ENCODE measurements at regions not wholly inside any gene's neighbourhood (a gene's known extent, or its start where the extent isn't known, plus 50 kb on each side); places are given as distances from the start of the nearest gene placed in this dataset.
"Not testable (repeated sequence)": the region's sequence is repeated elsewhere in the genome, so short reads cannot be mapped to it uniquely, and the experiment has no call there.

DNA sequence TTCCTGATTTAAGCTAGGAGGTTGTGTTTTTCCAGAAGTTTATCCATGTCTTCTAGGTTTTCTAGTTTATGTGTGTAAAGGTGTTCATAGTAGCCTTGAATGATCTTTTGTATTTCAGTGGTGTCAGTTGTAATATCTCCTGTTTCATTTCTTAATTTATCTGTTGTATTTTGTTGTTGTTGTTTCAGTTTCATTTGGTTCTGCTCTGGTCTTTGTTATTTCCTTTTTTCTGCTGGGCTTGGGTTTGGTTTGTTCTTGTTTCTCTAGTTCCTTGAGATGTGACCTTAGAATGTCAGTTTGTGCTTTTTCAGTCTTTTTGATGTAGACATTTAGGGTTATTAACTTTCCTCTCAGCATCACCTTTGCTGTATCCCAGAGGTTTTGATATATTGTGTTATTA is 62.8 kb downstream of the SCP2D1 start:
- DNase-seq: not testable (repeated sequence)

- DNase-seq: no peak
Measured at GRCh38 chr20:18879262-18879661, 65.7 kb downstream of the SCP2D1 start.

DNA sequence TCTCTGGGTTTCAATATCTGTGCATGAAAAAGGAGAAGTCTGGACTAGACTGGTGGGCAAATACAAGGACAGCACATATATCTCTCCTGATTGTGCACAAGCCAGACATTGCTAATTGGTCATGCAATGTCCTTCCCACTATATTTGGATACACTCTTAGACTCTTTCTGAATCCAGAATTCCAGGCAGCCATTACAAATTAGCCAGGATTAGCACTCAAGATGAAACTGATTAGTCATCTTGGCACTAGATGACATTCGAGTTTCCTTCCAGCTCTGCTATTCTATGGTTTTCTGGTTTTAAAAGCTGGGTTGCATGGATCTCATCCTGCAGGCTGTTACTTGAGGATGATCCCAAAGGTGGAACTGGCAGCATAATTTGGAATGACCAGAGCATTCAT is 73.2 kb downstream of the SCP2D1 start:
- DNase-seq: no peak

DNA sequence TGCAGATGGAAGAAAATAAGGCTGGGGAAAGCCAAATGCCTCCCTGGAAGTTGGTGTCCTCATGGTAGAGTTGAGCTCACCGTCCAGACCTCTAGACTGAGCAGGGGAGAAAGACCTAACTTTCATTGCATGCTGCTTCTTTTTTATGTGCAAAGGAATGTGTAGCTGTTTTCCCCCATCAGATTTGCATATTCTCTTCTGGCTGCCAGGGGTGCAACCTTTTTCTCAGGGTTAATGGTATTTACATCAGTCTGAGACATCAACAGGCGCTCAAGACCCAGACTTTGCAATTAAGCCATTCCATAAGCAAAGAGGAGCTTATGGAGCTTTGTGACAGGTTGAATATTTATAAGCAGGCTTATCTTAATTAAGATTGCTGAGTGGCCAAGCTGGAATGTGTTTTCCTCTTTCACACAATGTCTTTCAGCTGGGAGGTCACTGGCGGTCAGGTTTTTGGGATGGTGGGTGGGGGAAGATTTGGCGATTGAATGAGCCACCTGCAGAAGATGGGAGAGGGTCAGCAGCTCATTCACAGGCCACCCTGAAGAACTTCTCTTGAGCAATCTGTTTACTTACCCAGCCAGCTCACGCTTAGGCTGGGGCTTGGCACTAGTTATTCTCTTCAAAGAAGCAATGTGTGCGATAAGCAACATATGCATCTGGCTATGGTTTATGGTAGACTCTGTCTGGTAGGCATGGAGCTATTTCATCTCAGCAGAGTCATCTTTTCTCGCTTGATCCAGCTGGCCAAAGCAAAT is 88.6 kb downstream of the SCP2D1 start:
- DNase-seq: no peak

GRCh38 chr20:18904192-18904591 is 90.6 kb downstream of the SCP2D1 start:
- DNase-seq: no peak

DNA sequence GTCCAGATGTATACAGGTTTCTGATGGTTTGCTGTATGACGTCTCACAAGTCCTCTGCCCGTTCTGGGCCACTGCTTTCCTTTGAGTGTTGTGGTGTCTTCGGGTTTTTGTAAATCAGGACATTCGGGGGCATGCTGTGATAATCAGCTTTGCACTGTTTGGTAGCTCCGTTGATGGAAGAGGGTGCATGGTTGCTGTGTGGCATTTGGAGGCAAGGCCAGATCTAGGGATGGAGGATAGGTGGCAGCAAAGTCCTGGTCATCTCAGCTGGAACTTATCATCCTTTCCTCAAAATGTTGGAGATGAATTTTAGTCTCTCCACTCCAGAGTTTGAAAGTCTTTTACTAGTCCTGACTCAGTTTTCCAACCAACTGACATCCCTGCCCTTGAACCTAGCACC is 91.0 kb downstream of the SCP2D1 start:
- DNase-seq: no peak

DNA sequence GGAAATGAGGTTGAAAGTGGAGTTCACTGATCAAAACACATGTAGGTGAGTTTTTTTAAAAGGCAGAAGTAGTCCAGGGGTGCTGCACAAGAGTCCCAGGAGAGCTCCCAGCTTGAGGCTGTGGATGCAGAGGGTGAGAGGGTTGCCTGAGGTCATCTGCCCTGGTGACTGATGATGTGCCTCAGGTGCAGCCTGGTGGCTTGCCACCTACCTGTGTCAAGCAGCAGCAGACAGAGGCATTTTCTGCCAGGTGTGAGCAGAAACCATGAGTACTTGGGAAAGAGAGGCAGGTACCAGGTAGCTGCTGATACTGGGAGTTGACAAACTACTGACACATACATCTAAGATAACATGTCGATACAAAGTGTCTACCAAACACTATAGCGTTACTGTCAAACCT is 92.5 kb downstream of the SCP2D1 start:
- DNase-seq: no peak

GRCh38 chr20:18907353-18907752 is 93.8 kb downstream of the SCP2D1 start:
- DNase-seq: no peak

GRCh38 chr20:18908109-18908508 is 94.5 kb downstream of the SCP2D1 start:
- DNase-seq: no peak

- DNase-seq: no peak
Measured at GRCh38 chr20:18909254-18909653, 95.7 kb downstream of the SCP2D1 start.

DNA sequence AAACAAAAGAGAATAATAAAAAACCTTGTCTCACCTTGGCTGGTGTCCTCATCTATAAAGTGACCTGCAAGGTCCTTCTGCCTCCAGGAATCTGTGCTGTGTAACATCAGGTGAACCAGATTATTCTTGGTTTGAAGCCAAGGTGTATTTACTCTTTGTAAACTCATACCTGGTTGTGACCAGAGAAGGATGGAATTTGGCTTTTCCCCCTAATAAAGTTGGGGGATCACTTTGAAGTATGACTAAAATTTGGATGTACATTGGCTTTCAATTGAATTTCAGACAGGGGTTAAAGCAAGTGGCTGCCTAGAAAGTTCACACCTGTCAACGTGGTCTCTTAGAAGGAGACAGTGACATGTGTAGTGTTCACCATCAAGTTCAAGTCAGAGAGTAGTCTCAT is 100.1 kb downstream of the SCP2D1 start:
- no peak for DNase-seq

DNA sequence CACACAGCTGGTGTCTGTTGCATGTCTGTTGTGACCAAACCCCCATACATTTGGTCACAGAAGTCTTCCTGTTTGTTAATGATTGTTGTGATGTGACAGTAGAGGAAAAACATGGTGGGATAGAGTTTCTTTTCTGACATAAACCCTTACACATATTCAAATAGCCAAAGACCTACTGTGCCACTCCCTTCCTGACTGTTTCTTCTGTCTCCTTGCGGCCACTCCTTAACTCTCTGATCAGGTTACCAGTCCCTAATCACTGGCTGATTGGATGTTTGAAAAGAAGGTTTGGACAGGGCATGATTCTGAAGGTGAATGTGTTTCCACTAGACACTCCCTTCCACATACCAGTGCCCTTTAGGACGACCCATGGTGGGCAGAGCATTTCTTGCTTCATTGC is 101.2 kb downstream of the SCP2D1 start:
- DNase-seq: no peak

DNA sequence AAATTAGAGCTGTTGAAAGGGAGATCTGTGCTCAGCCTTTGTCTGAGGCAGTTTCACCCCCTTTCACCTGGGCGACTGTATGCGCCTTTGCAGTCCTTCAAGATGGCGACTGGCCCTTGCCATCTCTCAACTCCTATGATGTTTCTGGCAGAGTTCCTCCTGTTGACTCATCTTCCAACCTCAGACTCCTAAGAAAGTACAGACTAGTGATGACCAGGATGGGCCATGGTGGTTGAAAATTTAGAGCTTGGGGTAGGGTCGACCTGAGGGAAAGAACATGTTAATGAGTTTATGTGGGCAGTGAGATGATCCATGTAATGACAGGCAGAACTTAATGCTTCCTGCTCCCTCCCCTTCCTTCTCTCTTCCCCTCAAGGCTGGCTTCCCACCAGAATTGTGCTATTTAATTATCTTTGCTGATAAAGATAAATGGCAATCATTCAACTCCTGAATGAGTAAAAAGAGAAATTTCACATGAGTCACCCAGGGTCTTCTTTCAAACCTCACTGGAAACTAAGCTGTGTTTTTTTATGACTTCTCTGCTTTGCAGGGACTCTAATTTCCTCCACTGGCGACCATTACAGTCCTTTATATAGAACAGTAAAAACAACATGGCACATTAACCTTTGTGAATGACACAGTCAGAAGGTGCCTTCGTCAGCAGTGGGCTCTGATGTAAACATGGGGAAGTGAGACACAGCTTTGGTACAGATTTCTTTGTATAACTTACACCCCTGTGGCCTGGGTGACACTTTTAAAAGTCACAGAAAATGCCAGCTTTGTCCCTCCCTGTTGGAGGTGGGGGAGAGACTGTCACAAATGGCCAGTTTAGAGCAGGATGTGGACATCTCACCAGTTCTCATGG is 103.5 kb downstream of the SCP2D1 start:
- DNase-seq: no peak

DNA sequence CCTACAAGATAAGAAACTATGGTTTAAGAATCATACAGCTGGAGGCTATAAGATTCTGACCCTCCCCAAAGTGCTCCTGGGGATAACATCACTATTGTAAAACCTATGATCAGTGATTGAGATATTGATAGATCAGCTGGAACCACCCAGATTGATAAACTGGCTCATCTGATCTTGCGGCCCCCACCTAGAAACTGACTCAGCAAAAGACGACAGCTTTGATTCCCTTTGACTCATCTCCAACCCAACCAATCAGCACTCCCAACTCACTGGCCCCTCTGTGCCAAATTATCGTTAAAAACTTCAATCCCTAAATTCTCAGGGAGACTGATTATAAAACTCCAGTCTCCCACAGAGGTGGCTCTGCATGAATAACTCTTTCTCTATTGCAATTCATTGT is 106.4 kb downstream of the SCP2D1 start:
- DNase-seq: no peak

- no peak for DNase-seq
Measured at GRCh38 chr20:18921291-18921690, 107.7 kb downstream of the SCP2D1 start.

GRCh38 chr20:18922251-18922650 is 108.7 kb downstream of the SCP2D1 start:
- DNase-seq: no peak

GRCh38 chr20:18922898-18923297 is 109.3 kb downstream of the SCP2D1 start:
- no peak for DNase-seq

DNA sequence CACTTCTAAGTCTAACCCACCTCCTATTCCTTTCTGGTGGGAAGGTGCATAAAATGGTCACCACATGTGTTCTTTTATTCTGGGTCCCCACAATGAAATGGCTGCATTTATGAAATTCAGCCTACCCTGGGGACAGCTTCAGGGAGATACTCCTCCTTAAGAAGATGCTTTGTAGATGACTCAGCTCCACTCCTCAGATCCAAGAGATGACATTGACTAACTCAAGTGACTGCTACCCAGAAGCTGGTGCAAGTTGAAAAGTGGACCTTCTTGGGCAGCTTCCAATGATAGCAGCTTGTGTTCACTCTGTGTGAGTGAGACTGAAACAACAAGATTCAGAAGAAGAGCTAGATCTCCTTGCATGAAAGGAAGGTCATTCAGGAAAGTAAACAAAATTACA is 113.4 kb downstream of the SCP2D1 start:
- no peak for DNase-seq

- DNase-seq: no peak
Measured at GRCh38 chr20:18928626-18929025, 115.0 kb downstream of the SCP2D1 start.

DNA sequence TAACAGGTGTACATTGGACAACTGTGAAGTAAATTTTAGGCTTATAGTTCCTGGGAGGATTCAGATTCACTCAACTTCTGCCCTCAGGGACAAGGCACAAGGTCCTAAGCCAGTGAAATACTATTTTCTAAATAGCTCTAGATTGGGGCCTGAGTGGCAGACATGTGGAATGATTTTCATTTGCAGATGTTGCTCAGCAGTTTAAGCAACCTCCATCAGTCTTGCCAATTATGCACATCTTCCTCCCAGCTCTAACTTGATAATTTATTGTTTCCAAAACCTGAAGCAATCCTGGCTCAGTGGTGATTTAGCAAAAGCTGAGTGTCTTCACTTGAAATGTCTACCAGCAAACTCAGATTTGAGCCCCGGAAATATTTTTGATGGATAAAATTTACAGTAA is 116.2 kb downstream of the SCP2D1 start:
- DNase-seq: no peak

GRCh38 chr20:18943542-18943941 is 130.0 kb downstream of the SCP2D1 start:
- DNase-seq: no peak

DNA sequence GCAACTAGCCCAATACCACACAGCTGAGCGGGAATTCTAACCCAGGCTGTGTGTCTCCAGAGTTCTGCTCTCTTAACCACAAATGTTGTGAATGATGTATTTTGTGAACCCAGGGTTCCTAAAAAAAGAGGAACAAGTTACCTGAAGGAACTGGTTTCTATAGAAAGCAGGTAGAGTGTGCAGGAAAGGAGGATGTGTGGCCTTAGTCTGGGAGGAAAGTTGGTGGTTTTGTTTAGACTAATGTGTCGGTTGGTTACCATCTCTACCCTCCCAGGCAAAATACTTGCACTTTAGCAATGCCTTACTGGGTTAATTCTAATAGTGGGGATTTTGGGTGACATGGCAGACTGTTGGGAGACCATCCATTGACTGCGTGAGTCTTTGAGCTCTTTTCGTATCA is 143.3 kb downstream of the SCP2D1 start:
- no peak for DNase-seq

DNA sequence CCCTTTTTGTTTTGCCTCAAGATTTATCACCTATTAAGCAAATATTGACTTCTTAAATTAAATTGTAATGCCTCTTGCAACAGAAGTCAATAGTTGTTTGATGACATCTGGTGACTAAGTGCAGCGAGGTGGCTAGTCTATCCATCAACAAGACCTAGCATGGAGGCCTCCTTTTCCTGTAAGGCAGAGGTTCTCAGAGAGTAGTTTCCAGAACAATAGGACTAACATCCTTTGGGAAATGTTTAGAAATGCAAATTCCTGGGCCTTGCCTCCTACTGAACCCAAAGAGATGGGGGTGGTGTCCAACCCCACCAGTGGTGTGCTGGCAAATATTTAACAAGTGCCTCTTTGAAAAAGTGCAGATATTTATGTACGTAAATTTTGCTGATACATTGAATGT is 143.7 kb downstream of the SCP2D1 start:
- DNase-seq: no peak

DNA sequence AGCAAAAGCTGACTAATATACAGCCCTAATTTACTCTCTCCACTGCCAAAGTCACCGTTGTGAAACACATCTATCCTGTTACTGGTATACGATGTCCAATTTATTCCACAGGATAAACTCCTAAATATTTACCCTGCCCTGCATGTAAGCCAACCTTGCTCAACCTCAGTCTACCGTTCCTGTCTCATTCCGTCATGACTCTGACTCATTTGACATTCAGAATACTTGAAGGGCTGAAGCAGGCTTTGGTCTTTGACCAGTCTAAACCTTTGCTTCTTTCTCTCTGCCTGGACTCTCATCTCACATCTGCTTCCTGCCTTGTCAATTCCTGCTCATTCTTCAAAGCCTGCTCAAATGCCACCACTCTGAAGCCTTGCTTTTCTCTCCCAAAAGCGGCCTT is 157.5 kb downstream of the SCP2D1 start:
- DNase-seq: no peak

Measured in occipital lobe (tissue), 1 donor.